GM12878 (cell line): ENCODE measurements at regions not wholly inside any gene's neighbourhood (a gene's known extent, or its start where the extent isn't known, plus 50 kb on each side); places are given as distances from the start of the nearest gene placed in this dataset.

ENCODE experiments used
- ATAC-seq: fragments of 200-7000 bp; cut with Tn5 transposase; 3 replicates; pipeline ENCODE4 v1.9.1; 2020; ENCODE audit warnings: mild to moderate bottlenecking, moderate library complexity
- BruUV-seq: library from RNA; stranded (reverse); fragments of 400-500 nt; replicated peaks from 2 replicates; lab custom pipeline; 2021; lab: Mats Ljungman, UMichigan
- CTCF ChIA-PET: fragments of 300-600 bp; sonication (Branson Sonifier 250); formaldehyde crosslinking; extraction: SDS; loops from one replicate; lab custom pipeline; 2021; ENCODE audit warnings: inconsistent platforms; lab: Yijun Ruan, JAX
- POLR2A ChIA-PET: fragments of 350-600 bp; formaldehyde crosslinking; extraction: SDS; loops from one replicate; lab custom pipeline; 2021; ENCODE audit warnings: inconsistent platforms; lab: Charles Lee
- RAD21 ChIA-PET: fragments of 300-600 bp; sonication (Branson Sonifier 250); formaldehyde crosslinking; loops from one replicate; lab custom pipeline; 2023; ENCODE audit warnings: antibody characterized with exemption; ENCODE audit not compliant: unreplicated experiment; lab: Charles Lee
- SMC1A ChIA-PET: fragments of 300-600 bp; sonication (Branson Sonifier 250); formaldehyde crosslinking; loops from one replicate; lab custom pipeline; 2023; ENCODE audit not compliant: unreplicated experiment, uncharacterized antibody; lab: Charles Lee
- DNase-seq: peaks from one replicate; pipeline ENCODE4 v3.0.0-alpha.2; 2011; ENCODE audit warnings: low read depth, low spot score
- FAIRE-seq: peaks from 3 replicates; lab custom pipeline; 2011; peaks lifted over from hg19 to GRCh38; lab: Jason Lieb, UNC
- H2AFZ ChIP-seq: 2 replicates; pipeline ENCODE4 v1.6.0; 2011; ENCODE audit warnings: low read depth, low read length, control low read depth; ENCODE audit not compliant: control insufficient read depth
- H3K27ac ChIP-seq: 2 replicates; pipeline ENCODE4 v1.5.1; 2011; ENCODE audit warnings: control low read depth; ENCODE audit not compliant: control insufficient read depth, insufficient read depth
- H3K27me3 ChIP-seq, 2 experiments: replicated peaks in 1 of 2; 2 replicates each; pipeline versions ENCODE4 v1.6.0 to v1.6.1; 2011; ENCODE audit warnings: low read length in 1 of 2; ENCODE audit not compliant: control insufficient read depth in 2 of 2, insufficient read depth in 2 of 2
- H3K36me3 ChIP-seq, 2 experiments: 2 replicates each; pipeline ENCODE4 v1.5.1; 2011; ENCODE audit warnings: low read length in 1 of 2; ENCODE audit not compliant: control insufficient read depth in 2 of 2, insufficient read depth in 2 of 2
- H3K4me1 ChIP-seq: 2 replicates; pipeline ENCODE4 v1.6.1; 2011; ENCODE audit warnings: mild to moderate bottlenecking, low read length, moderate library complexity, mixed read lengths; ENCODE audit not compliant: control insufficient read depth, insufficient read depth
- H3K4me2 ChIP-seq: 2 replicates; pipeline ENCODE4 v1.6.0; 2011; ENCODE audit warnings: control low read depth; ENCODE audit not compliant: control insufficient read depth, insufficient read depth
- H3K4me3 ChIP-seq: fragments of 200-600 bp; sonication (generic); 2 replicates; pipeline ENCODE4 v1.5.1; 2016
- H3K79me2 ChIP-seq: 2 replicates; pipeline ENCODE4 v1.6.0; 2011; ENCODE audit warnings: low read length; ENCODE audit not compliant: control insufficient read depth, insufficient read depth
- H3K9ac ChIP-seq: 2 replicates; pipeline ENCODE4 v1.8.0; 2011; ENCODE audit warnings: low read length, control low read depth, mixed read lengths; ENCODE audit not compliant: control insufficient read depth, insufficient read depth
- H3K9me3 ChIP-seq: replicated peaks from 3 replicates; pipeline ENCODE4 v1.5.1; 2011; ENCODE audit warnings: mild to moderate bottlenecking, low read length; ENCODE audit not compliant: control insufficient read depth, insufficient read depth
- H4K20me1 ChIP-seq: 2 replicates; pipeline ENCODE4 v1.6.0; 2011; ENCODE audit not compliant: control insufficient read depth, insufficient read depth
- MEF2A ChIP-seq: IDR thresholded peaks from 2 replicates; pipeline ENCODE4 v1.6.1; 2011; ENCODE audit warnings: low read depth, mild to moderate bottlenecking, low read length, moderate library complexity; ENCODE audit not compliant: insufficient read depth
- SIX5 ChIP-seq: IDR thresholded peaks from 2 replicates; pipeline ENCODE4 v1.6.1; 2011; ENCODE audit warnings: mild to moderate bottlenecking, low read depth, low read length, moderate library complexity; ENCODE audit not compliant: severe bottlenecking
- TCF12 ChIP-seq: IDR thresholded peaks from 2 replicates; pipeline ENCODE4 v1.6.1; 2011; ENCODE audit warnings: low read depth, mild to moderate bottlenecking, low read length
- ZBTB40 ChIP-seq: fragments of 450-650 bp; IDR thresholded peaks from 2 replicates; pipeline ENCODE4 v1.6.1; 2016; ENCODE audit warnings: mild to moderate bottlenecking, moderate library complexity, borderline replicate concordance
- ZNF687 ChIP-seq: fragments of 450-650 bp; IDR thresholded peaks from 2 replicates; pipeline ENCODE4 v1.6.1; 2017; ENCODE audit warnings: mild to moderate bottlenecking, moderate library complexity
- WGBS: methylation state at CpG from one replicate; pipeline ENCODE4 v1.1.6; 2016; ENCODE audit warnings: low lambda C conversion rate; ENCODE audit not compliant: insufficient replicate concordance, insufficient coverage; ENCODE audit errors: missing lambda C conversion rate; 5-methylcytosine and 5-hydroxymethylcytosine counted together
- in situ Hi-C: fragments of 300-500 bp; cut with MboI; formaldehyde crosslinking; loops from 9 replicates; pipeline ENCODE4 v1.14.3; 2018; ENCODE audit warnings: mixed read lengths
- intact Hi-C: fragments of 100-400 bp; cut with micrococcal nuclease; formaldehyde crosslinking; loops from one replicate; pipeline ENCODE4 v1.14.2; 2022; ENCODE audit not compliant: unreplicated experiment
- TF ChIP-seq, protein P1 (sequence below): fragments of 450-650 bp; IDR thresholded peaks from 2 replicates; pipeline ENCODE4 v1.6.1; 2014; ENCODE audit warnings: mild to moderate bottlenecking

DNA sequence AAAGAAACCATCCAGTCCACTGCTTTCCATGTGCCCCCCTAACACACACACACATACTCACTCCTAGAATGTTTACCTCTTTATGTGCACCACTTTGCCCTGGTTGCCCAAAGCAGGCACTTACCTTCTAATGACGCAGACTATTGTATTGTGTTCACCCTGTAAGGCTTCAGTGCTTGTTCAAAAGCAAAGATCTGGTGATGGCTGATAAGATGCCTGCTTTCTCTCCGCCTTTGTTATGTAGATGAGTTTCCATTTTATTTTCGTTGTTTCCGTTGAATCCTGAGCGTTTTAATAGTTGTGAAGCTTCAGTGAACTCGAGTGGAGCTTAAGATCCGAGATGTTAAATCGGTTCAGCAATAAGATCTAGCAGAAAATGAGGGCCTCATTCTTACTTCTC lies 452.7 kb downstream of the TMEM114 start:
- no peak overlapping the region for H3K4me3 ChIP-seq
- H3K36me3 ChIP-seq = no peaks in the 10 kb centered on the region
- no peak for DNase-seq
- WGBS = 9% methylated on average over 8 of the region's 8 CpGs
- intact Hi-C loops (no loop called here), in situ Hi-C loops (no loop called here)
- CTCF ChIA-PET = no interaction called here
- no peak overlapping the region for H2AFZ ChIP-seq
- H3K4me2 ChIP-seq = no peak overlapping the region
- no peak overlapping the region for H3K27ac ChIP-seq
- FAIRE-seq = no peak
- no peaks in the 10 kb centered on the region for H3K9me3 ChIP-seq
- no peaks in the 10 kb centered on the region for H4K20me1 ChIP-seq
- no peak overlapping the region for H3K9ac ChIP-seq
- RAD21 ChIA-PET = no interaction called here
- BruUV-seq = no TSS peak
- H3K79me2 ChIP-seq = no peaks in the 10 kb centered on the region
- no peaks in the 10 kb centered on the region for H3K27me3 ChIP-seq
- ATAC-seq = no peak
- H3K4me1 ChIP-seq = no peaks in the 10 kb centered on the region
- TF ChIP-seq MEF2A = no peak
- TF ChIP-seq SIX5 = no peak
- TF ChIP-seq, all 136 proteins: peak for 0
- ChIA-PET POLR2A (no interaction called here), SMC1A (interaction anchor here (1.0 kb wide), 1 partner anchor 8 kb away, joined by 3 read pairs; no protein-coding TSS in a partner anchor)

DNA sequence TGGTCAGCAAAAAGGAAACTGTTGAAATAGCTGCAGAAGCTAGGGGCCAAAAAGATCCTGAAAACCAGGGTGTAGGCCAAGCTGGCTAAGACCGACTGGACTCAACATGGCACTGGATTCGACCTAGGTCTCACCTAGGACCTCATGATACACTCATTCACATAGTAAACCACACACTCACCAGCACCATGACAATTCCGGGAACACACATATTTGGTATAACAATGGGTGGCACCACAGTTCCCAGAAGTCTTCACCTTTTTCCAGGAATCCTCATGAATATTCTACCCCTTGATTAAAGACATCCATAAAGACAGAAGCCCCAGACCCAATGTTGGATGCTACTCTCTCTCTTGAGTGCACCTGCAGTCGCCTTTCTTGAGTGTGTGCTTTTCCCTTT lies 460.1 kb downstream of the TMEM114 start:
- in situ Hi-C loops (no loop called here), intact Hi-C loops (no loop called here)
- ChIA-PET SMC1A (no interaction called here), RAD21 (no interaction called here), POLR2A (no interaction called here), CTCF (no interaction called here)
- Histone ChIP-seq H3K36me3 (no peaks in the 10 kb centered on the region), H3K4me1 (no peaks in the 10 kb centered on the region), H2AFZ (no peak overlapping the region), H4K20me1 (no peaks in the 10 kb centered on the region), H3K4me3 (no peak overlapping the region), H3K27me3 (no peaks in the 10 kb centered on the region), H3K79me2 (no peaks in the 10 kb centered on the region), H3K27ac (no peak overlapping the region), H3K4me2 (no peak overlapping the region), H3K9ac (no peak overlapping the region), H3K9me3 (no peaks in the 10 kb centered on the region; the same call in 2 of the 3 replicates)
- WGBS = 6% methylated on average over 4 of the region's 4 CpGs
- no peak for DNase-seq
- no TSS peak for BruUV-seq
- no peak for FAIRE-seq
- no peak for ATAC-seq
- TF ChIP-seq ZNF687 (no peak), ZBTB40 (no peak), TCF12 (no peak)
- TF ChIP-seq, protein P1, sequence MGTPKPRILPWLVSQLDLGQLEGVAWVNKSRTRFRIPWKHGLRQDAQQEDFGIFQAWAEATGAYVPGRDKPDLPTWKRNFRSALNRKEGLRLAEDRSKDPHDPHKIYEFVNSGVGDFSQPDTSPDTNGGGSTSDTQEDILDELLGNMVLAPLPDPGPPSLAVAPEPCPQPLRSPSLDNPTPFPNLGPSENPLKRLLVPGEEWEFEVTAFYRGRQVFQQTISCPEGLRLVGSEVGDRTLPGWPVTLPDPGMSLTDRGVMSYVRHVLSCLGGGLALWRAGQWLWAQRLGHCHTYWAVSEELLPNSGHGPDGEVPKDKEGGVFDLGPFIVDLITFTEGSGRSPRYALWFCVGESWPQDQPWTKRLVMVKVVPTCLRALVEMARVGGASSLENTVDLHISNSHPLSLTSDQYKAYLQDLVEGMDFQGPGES = no peak
